Caco-2 (cell line): ENCODE measurements at regions not wholly inside any gene's neighbourhood (a gene's known extent, or its start where the extent isn't known, plus 50 kb on each side); places are given as distances from the start of the nearest gene placed in this dataset.

Experiments used
- BruUV-seq: library from RNA; stranded (reverse); fragments of 400-500 nt; replicated peaks from 2 replicates; lab custom pipeline; 2021; lab: Mats Ljungman, UMichigan
- CTCF ChIA-PET: fragments of 300-600 bp; sonication (Branson Sonifier 250); formaldehyde crosslinking; loops from one replicate; lab custom pipeline; 2022; ENCODE audit warnings: antibody characterized with exemption; lab: Charles Lee
- POLR2A ChIA-PET: fragments of 300-600 bp; sonication (Branson Sonifier 250); formaldehyde crosslinking; loops from one replicate; lab custom pipeline; 2022; ENCODE audit warnings: antibody characterized with exemption; lab: Charles Lee
- DNase-seq, 2 experiments: peaks; one replicate each; pipeline versions ENCODE4 v3.0.0 to v3.0.0-alpha.2; 2020 to 2022
- H3K27me3 ChIP-seq: replicated peaks from 2 replicates; pipeline ENCODE4 v1.6.0; 2011; ENCODE audit warnings: low read length; ENCODE audit not compliant: control insufficient read depth, insufficient read depth
- H3K36me3 ChIP-seq: 2 replicates; pipeline ENCODE4 v1.5.1; 2011; ENCODE audit warnings: low read length; ENCODE audit not compliant: control insufficient read depth, insufficient read depth
- H3K4me1 ChIP-seq: fragments of 250-450 bp; sonication (Bioruptor Pico); 2 replicates; pipeline ENCODE4 v1.5.1; 2020; ENCODE audit warnings: mild to moderate bottlenecking
- H3K4me3 ChIP-seq: 2 replicates; pipeline ENCODE4 v1.5.1; 2011; ENCODE audit warnings: low read depth, mild to moderate bottlenecking, control low read depth, low read length
- H3K9me3 ChIP-seq: fragments of 250-450 bp; sonication (Bioruptor Pico); 2 replicates; pipeline ENCODE4 v1.5.1; 2020; ENCODE audit warnings: mild to moderate bottlenecking, moderate library complexity
- H3K27ac Mint-ChIP-seq: one replicate; pipeline ENCODE4 v1.8.0; 2022; ENCODE audit warnings: mixed read lengths; ENCODE audit not compliant: unreplicated experiment
- H3K27me3 Mint-ChIP-seq: one replicate; pipeline ENCODE4 v1.8.0; 2022; ENCODE audit warnings: mixed read lengths; ENCODE audit not compliant: insufficient read depth, unreplicated experiment
- H3K36me3 Mint-ChIP-seq: one replicate; pipeline ENCODE4 v1.8.0; 2022; ENCODE audit warnings: mild to moderate bottlenecking, mixed read lengths; ENCODE audit not compliant: insufficient read depth, unreplicated experiment
- H3K4me1 Mint-ChIP-seq: one replicate; pipeline ENCODE4 v1.8.0; 2022; ENCODE audit warnings: low read depth, mixed read lengths; ENCODE audit not compliant: unreplicated experiment
- H3K4me3 Mint-ChIP-seq: one replicate; pipeline ENCODE4 v1.8.0; 2022; ENCODE audit warnings: mild to moderate bottlenecking, moderate library complexity, mixed read lengths; ENCODE audit not compliant: unreplicated experiment
- H3K9me3 Mint-ChIP-seq: one replicate; pipeline ENCODE4 v1.8.0; 2022; ENCODE audit warnings: mixed read lengths; ENCODE audit not compliant: unreplicated experiment
- intact Hi-C: fragments of 100-400 bp; cut with micrococcal nuclease; formaldehyde crosslinking; loops from one replicate; pipeline ENCODE4 v1.10.0; 2022; ENCODE audit not compliant: unreplicated experiment
- TF ChIP-seq, protein P1 (sequence below), 2 experiments: fragments of 200-600 bp in 1 of 2; IDR thresholded peaks; 1 replicate in 1 of 2; 2 replicates in 1 of 2; pipeline versions ENCODE4 v1.5.1 to v1.8.0; 2011 to 2022; ENCODE audit warnings: antibody characterized with exemption in 1 of 2, control low read depth in 1 of 2, inconsistent platforms in 1 of 2, low read depth in 1 of 2, low read length in 1 of 2, mild to moderate bottlenecking in 1 of 2, moderate library complexity in 1 of 2; ENCODE audit not compliant: insufficient read depth in 1 of 2, severe bottlenecking in 1 of 2, unreplicated experiment in 1 of 2

DNA sequence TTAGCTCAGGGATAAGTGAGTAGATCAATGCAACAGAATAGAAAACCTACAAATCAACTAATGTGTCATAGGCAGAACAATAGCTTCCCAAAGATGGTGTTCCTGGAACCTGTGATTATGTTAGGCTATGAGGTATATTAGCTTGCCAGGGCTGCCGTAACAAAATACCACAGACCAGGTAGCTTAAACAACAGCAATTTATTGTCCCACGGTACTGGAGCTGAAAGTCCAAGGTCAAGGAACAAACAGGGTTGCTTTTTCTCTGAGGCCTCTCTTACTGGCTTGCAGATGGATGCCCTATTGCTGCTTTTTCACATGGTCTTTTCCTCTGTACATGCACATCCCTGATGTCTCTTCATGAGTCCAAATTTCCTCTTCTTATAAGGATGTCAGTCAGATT lies 354.9 kb downstream of the TNS1 start:
- Mint-ChIP-seq H3K27ac (no peak overlapping the region), H3K9me3 (no peaks in the 10 kb centered on the region), H3K4me3 (no peak overlapping the region), H3K36me3 (no peaks in the 10 kb centered on the region), H3K4me1 (peaks cover 10% of the 10 kb centered on the region), H3K27me3 (no peaks in the 10 kb centered on the region)
- Histone ChIP-seq H3K4me3 (no peak overlapping the region), H3K36me3 (no peaks in the 10 kb centered on the region), H3K9me3 (no peaks in the 10 kb centered on the region), H3K4me1 (peaks cover 7% of the 10 kb centered on the region), H3K27me3 (no peaks in the 10 kb centered on the region; the same call in 1 of the 2 replicates)
- CTCF ChIA-PET = no interaction called here
- intact Hi-C loops = no loop called here
- POLR2A ChIA-PET = no interaction called here
- DNase-seq = no peak
- TF ChIP-seq, protein P1, sequence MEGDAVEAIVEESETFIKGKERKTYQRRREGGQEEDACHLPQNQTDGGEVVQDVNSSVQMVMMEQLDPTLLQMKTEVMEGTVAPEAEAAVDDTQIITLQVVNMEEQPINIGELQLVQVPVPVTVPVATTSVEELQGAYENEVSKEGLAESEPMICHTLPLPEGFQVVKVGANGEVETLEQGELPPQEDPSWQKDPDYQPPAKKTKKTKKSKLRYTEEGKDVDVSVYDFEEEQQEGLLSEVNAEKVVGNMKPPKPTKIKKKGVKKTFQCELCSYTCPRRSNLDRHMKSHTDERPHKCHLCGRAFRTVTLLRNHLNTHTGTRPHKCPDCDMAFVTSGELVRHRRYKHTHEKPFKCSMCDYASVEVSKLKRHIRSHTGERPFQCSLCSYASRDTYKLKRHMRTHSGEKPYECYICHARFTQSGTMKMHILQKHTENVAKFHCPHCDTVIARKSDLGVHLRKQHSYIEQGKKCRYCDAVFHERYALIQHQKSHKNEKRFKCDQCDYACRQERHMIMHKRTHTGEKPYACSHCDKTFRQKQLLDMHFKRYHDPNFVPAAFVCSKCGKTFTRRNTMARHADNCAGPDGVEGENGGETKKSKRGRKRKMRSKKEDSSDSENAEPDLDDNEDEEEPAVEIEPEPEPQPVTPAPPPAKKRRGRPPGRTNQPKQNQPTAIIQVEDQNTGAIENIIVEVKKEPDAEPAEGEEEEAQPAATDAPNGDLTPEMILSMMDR (IDR thresholded peaks at IDR 0.05; ENCODE audit: insufficient read depth in 1 of 2, low read depth in 1 of 2, low read length in 1 of 2, severe bottlenecking in 1 of 2, unreplicated experiment in 1 of 2) = no peak
- no TSS peak for BruUV-seq

DNA sequence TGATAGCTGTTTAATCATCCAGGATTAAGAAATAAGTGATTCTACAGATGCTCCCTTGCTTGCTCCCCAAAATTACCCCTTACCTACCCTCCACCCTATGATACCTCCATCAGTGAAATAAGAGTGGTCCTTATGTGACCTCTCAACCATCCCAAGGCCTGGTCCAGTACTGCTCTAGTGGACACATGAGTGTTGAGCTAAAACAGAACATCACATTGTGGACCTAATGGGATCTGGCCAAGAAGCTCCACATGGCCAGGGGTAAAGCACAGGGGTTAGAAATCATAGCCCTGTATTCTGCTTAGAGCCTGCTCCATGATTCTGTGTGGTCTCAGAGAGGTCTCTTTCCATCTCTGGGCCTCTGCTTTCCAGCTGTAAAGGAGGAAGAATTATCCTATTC lies 355.6 kb downstream of the TNS1 start:
- Mint-ChIP-seq H3K36me3 (no peaks in the 10 kb centered on the region), H3K4me1 (peaks cover 10% of the 10 kb centered on the region), H3K9me3 (no peaks in the 10 kb centered on the region), H3K27me3 (no peaks in the 10 kb centered on the region), H3K4me3 (no peak overlapping the region), H3K27ac (no peak overlapping the region)
- Histone ChIP-seq H3K4me3 (no peak overlapping the region), H3K4me1 (peaks cover 7% of the 10 kb centered on the region), H3K9me3 (no peaks in the 10 kb centered on the region), H3K27me3 (no peaks in the 10 kb centered on the region; the same call in 1 of the 2 replicates), H3K36me3 (no peaks in the 10 kb centered on the region)
- TF ChIP-seq, protein P1 (IDR thresholded peaks at IDR 0.05; ENCODE audit: insufficient read depth in 1 of 2, low read depth in 1 of 2, low read length in 1 of 2, severe bottlenecking in 1 of 2, unreplicated experiment in 1 of 2) = no peak
- ChIA-PET POLR2A (no interaction called here), CTCF (no interaction called here)
- intact Hi-C loops = no loop called here
- DNase-seq = no peak
- no TSS peak for BruUV-seq

DNA sequence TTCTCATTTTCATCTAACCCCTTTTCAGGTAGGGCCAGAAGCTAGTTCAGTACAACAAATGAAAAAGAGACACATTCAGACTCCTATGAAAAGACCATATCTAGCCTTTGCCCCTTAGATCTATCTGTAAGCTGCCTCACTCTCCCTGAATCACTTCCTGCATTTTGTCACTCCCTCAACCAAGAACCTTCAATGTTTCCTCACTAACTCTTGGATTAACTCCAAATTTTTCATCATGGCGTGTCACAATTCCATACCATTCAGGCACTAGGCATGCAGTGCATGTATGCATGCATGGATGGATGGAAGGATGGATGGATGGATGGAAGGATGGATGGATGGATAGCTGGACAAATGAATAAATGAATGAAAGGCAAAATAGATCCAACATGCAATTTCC lies 356.9 kb downstream of the TNS1 start:
- H3K36me3 ChIP-seq = no peaks in the 10 kb centered on the region
- H3K4me1 Mint-ChIP-seq = peaks cover 7% of the 10 kb centered on the region
- no peaks in the 10 kb centered on the region; the same call in 1 of the 2 replicates for H3K27me3 ChIP-seq
- no peak overlapping the region for H3K27ac Mint-ChIP-seq
- intact Hi-C loops = no loop called here
- H3K9me3 ChIP-seq = no peaks in the 10 kb centered on the region
- peaks cover 7% of the 10 kb centered on the region for H3K4me1 ChIP-seq
- TF ChIP-seq, protein P1 (IDR thresholded peaks at IDR 0.05; ENCODE audit: insufficient read depth in 1 of 2, low read depth in 1 of 2, low read length in 1 of 2, severe bottlenecking in 1 of 2, unreplicated experiment in 1 of 2) = no peak
- no peaks in the 10 kb centered on the region for H3K36me3 Mint-ChIP-seq
- POLR2A ChIA-PET = no interaction called here
- CTCF ChIA-PET = no interaction called here
- H3K27me3 Mint-ChIP-seq = no peaks in the 10 kb centered on the region
- no peak overlapping the region for H3K4me3 ChIP-seq
- H3K9me3 Mint-ChIP-seq = no peaks in the 10 kb centered on the region
- no peak for DNase-seq
- no peak overlapping the region for H3K4me3 Mint-ChIP-seq
- no TSS peak for BruUV-seq
